Esophagus squamous epithelium (tissue), 4 donors: ENCODE measurements at regions not wholly inside any gene's neighbourhood (a gene's known extent, or its start where the extent isn't known, plus 50 kb on each side); places are given as distances from the start of the nearest gene placed in this dataset.

Experiments used
- POLR2A ChIP-seq, 4 donors: fragments of 450-650 bp; IDR thresholded peaks; one replicate each; pipeline ENCODE4 v1.6.1; 2017; ENCODE audit warnings: antibody characterized with exemption in 4 of 4, mild to moderate bottlenecking in 4 of 4, moderate library complexity in 3 of 4
- TF ChIP-seq, protein P1 (sequence below), 6 experiments: fragments of 450-650 bp in 4 of 6; fragments of 200-600 bp in 2 of 6; sonication (generic) in 2 of 6; IDR thresholded peaks; one replicate each; pipeline ENCODE4 v1.5.1; 2016 to 2019; ENCODE audit warnings: antibody characterized with exemption in 6 of 6, mild to moderate bottlenecking in 4 of 6, moderate library complexity in 4 of 6

DNA sequence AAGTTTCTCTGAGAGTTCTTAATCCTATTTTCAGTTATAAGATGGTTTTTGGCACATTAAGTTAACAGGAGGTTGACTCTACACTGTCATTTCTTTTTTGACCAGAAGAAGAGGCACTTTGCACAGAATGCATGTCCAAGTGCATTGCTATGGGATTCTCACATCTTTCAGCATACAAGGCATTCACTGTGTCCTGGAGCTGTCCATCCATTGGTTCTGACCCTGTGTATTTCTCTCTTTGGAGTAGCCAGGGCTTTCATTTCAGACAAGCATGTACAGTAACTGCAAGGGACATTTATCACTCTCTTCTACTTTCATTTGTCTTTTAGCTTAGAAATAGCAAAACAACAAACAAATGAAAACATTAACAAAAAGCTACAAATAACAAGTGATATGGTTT is 275.1 kb upstream of the IMPG1 start:
- TF ChIP-seq, protein P1, sequence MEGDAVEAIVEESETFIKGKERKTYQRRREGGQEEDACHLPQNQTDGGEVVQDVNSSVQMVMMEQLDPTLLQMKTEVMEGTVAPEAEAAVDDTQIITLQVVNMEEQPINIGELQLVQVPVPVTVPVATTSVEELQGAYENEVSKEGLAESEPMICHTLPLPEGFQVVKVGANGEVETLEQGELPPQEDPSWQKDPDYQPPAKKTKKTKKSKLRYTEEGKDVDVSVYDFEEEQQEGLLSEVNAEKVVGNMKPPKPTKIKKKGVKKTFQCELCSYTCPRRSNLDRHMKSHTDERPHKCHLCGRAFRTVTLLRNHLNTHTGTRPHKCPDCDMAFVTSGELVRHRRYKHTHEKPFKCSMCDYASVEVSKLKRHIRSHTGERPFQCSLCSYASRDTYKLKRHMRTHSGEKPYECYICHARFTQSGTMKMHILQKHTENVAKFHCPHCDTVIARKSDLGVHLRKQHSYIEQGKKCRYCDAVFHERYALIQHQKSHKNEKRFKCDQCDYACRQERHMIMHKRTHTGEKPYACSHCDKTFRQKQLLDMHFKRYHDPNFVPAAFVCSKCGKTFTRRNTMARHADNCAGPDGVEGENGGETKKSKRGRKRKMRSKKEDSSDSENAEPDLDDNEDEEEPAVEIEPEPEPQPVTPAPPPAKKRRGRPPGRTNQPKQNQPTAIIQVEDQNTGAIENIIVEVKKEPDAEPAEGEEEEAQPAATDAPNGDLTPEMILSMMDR (IDR thresholded peaks at IDR 0.05), result no peak
- no peak for TF ChIP-seq POLR2A (IDR thresholded peaks at IDR 0.05)
